ENCODE measurements at regions not wholly inside any gene's neighbourhood (a gene's known extent, or its start where the extent isn't known, plus 50 kb on each side); places are given as distances from the start of the nearest gene placed in this dataset.

- no peak for DNase-seq
Measured at GRCh38 chr2:71787476-71788185, 334.3 kb downstream of the DYSF start.

DNA sequence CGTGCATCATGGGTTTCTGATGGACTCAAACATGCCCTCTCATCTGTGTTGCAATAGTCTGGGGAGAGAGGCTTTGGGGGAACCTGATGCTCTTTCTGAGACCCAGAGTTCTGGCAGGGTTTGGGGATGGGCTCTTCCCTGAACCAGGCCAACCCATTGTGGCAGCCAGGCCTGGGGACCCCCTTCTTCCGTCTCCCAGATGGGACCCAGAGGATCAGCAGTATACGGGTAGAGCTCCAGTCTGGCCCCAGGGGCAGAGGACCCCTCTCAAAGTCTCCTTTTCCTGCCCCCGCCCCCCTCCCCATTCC is 333.7 kb downstream of the DYSF start:
- DNase-seq = no peak

GRCh38 chr2:71786291-71787107 is 333.1 kb downstream of the DYSF start:
- DNase-seq = no peak

- no peak for DNase-seq
Measured at GRCh38 chr2:71785516-71785981, 332.2 kb downstream of the DYSF start.

- no peak for DNase-seq
Measured at GRCh38 chr2:71784734-71785511, 331.6 kb downstream of the DYSF start.

GRCh38 chr2:71783815-71784214 is 330.5 kb downstream of the DYSF start:
- no peak for DNase-seq

- no peak for DNase-seq
Measured at GRCh38 chr2:71783215-71783614, 329.9 kb downstream of the DYSF start.

- no peak for DNase-seq
Measured at GRCh38 chr2:71782323-71782722, 329.0 kb downstream of the DYSF start.

DNA sequence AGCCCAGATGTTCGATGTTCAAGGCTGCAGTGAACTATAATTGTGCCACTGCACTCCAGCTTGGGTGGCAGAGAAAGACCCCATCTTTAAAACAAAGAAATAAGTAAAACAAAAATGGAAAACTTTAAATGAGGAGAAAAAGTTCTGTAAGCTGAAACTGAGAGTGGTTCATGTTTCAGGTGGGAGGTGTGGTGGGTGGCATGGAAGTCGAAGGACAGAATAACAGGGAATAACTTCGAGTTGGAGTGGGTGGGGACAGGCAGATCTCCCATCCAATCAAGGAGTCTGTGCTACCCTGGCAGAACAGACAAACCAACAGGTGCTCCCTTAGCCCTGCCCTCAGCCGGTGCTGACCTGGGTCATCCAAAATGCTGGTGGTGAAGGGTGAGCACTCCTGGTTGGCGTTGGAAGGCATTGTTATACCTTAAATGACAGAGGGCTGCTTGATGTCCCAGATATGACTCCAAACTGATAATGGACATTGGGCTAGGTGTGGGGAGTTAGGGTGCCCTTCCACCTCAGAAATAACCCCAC is 328.4 kb downstream of the DYSF start:
- DNase-seq = no peak

DNA sequence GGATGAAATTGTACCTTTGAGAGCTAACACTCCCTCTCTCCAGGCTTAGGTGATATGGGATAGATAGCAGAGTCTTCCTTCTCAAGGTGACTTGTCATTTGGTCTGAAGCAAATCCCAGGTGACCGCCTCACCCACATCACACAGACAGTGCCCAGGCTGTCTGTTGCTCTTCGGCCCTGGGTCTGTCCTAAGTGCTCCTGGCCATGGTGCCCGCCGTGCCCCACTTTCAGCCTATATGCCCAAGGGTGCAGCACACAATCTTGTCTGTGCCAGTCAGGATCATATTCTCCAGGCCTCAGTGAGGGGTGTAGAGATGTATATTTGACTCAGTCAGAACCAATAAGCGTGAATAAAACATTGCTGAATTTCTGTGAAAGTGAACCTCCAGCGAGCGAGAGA is 326.8 kb downstream of the DYSF start:
- DNase-seq = no peak

- DNase-seq = no peak
Measured at GRCh38 chr2:71779774-71780105, 326.4 kb downstream of the DYSF start.

DNA sequence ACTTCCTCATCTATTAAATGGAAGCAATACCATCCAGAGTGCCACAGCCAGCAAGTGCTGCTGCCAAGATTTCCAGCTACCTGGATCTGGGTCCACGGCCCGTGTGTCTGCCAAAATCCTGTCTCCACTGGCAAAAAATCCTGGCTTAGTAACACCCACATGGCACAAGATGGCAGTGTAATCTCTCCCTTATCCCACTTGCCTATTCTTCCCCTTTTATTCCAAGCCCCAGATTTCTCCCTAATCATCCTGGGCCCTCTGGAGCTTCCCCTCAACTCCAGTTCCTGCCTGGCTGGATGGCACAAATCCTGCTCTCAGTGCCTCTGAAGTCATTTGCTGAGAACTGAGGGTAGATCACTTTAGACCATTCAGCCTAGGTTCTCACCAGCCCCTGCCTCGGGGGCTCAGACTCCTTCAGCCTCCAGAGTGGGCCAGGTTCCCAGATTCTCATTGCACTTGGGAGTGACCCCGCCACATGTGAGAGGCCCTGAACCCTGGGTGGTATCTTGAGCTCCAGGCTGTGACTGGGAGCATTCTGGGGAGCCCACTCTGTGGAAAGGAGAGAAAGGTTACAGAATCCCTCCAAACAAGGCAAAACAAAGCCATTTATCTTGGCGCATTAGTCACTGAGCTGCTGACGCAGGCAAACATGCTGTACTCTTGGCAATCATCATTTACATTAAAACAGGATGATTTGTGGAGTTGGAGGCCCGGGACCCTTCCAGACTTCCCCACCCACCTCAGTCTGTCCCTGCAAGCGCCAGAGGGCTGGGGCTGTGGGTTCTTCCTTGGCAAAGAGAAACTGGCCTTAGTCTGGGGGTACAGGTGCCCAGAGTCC is 325.8 kb downstream of the DYSF start:
- DNase-seq = no peak

GRCh38 chr2:71778514-71778913 is 325.2 kb downstream of the DYSF start:
- DNase-seq = no peak

DNA sequence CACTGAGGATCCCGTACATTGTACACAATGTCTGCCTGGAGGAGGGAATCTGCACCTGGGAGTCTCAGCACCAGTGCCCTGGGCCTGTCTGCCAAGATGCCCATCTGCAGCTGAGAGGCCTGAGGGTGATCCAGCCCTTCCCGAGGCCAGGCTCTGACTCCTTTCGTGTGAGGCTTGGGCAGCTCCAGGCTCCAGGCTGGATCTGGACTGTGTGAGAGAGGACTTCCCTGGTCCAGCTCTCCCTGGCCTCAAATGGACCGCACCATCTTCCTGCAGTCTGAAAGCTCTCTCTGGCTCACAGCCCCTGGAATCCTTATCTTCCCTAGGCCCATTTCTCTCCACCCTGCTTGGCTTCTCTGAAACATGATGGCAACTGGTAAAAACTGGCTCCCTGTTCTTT is 324.6 kb downstream of the DYSF start:
- DNase-seq = no peak

DNA sequence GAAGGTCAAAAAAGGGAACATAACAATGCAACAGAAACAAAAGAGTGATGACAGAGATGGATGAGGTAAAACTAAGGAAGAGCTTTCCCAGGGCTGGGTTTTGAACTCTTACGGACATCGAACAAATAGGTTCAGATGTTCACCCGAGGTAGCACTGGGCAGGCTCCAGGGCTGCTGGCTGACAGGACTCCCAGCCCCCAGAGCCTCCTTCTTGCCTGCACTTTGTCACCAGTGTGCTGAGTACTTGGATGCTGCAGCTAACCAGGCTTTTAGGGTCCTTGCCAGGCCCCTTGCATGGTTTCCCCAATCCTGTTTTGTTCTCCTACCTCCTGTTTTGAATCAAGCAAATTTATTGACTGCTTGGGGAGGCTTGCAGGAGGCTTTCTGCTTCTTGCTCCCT is 322.9 kb downstream of the DYSF start:
- no peak for DNase-seq

- DNase-seq = no peak
Measured at GRCh38 chr2:71773218-71773617, 319.9 kb downstream of the DYSF start.

DNA sequence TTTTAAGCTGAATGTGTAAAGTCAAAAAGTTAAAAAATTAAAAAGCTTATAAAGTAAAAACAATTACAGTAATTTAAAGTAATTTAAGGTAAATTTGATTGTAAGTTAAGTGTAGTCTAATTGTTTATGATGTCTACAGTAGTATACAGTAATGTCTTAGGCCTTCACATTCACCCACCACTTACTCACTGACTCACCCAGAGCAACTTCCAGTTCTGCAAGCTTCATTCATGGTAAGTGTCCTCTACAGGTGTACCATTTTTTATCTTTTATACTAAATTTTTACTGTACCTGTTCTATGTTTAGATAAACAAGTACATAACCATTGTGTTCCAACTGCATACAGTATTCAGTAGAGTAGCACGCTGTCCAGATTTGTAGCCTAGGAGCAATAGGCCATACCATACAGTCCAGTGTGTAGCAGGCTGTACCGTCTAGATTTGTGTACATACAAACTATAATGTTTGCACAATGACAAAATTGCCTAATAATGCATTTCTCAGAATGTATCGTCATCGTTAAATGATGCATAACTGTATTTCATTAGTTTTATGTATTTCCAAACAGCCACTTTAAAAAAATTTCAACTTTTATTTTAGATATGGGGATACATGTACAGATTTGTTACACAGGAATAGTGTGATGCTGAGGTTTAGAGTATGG is 319.3 kb downstream of the DYSF start:
- no peak for DNase-seq

- DNase-seq = no peak
Measured at GRCh38 chr2:71767663-71768062, 314.3 kb downstream of the DYSF start.

- peak; percentile 25 for DNase-seq
Measured at GRCh38 chr2:71759060-71759459, 305.7 kb downstream of the DYSF start.

DNA sequence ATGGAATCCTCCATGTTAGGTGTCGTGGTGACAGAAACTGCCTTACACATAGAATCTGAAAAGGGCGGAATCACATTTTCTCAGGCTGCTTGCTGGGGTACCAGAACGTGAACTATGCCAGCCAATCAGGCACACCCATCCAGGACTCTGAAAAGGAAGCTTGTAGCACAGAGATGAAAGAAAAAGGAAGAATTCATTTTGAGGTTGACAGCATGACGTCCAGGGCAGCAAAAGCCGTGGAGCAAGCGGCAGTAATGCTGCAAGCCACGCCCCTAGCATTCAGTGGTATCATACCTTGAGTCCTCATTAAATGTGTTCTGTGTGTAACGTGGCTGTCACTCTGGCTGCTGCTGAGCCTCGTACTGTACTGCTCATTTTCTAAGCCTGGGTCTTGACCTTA is 304.0 kb downstream of the DYSF start:
- no peak for DNase-seq

DNA sequence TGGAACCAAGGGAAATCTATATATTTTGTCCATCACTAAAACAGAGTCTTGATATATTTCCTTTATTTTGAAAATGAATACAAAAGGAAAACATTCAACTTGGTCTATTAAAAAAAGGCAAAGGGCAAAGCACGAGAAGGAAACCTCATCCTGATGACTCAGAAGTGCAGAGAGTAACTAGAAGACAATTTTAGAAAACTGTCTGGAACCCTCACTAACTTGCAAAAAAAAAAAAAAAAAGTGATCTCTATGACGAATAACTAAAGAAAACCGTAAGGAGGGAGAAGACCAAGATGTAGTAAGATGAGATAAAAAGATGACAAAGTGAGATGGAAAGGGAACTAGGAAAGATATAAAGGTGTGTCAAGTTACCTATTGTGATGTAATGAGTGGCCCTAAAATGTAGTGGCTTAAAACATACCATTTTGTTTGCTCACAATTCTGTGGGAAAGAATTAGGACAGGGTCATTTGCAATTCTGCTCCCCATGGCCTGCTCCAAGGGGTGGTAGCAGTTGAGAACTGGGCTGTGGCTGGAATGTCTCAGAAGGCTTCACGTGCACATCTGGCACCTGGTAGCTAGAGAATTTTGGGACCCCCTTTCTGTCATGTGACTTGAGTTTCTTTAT is 303.0 kb downstream of the DYSF start:
- DNase-seq = no peak

- no peak for DNase-seq
Measured at GRCh38 chr2:71751590-71751989, 298.2 kb downstream of the DYSF start.

Measured in DMS79 treated with DMSO at 0.1 percent for 48 hours (cell line).